Panc1 (cell line): ENCODE measurements at regions not wholly inside any gene's neighbourhood (a gene's known extent, or its start where the extent isn't known, plus 50 kb on each side); places are given as distances from the start of the nearest gene placed in this dataset.

Experiments
- ATAC-seq: fragments of 200-7000 bp; cut with Tn5 transposase; 2 replicates; pipeline ENCODE4 v1.9.1; 2020; ENCODE audit warnings: mild to moderate bottlenecking, moderate library complexity
- BruUV-seq: library from RNA; stranded (reverse); fragments of 400-500 nt; replicated peaks from 2 replicates; lab custom pipeline; 2021; lab: Mats Ljungman, UMichigan
- CTCF ChIA-PET: fragments of 300-600 bp; sonication (Branson Sonifier 250); formaldehyde crosslinking; loops from one replicate; lab custom pipeline; 2022; ENCODE audit warnings: antibody characterized with exemption; lab: Charles Lee
- POLR2A ChIA-PET: fragments of 300-600 bp; sonication (Branson Sonifier 250); formaldehyde crosslinking; loops from one replicate; lab custom pipeline; 2022; ENCODE audit warnings: antibody characterized with exemption; lab: Charles Lee
- DNase-seq: peaks from one replicate; pipeline ENCODE4 v3.0.0-alpha.2; 2010; ENCODE audit warnings: low read depth, low spot score
- H3K27ac ChIP-seq: 2 replicates; pipeline ENCODE4 v1.5.1; 2011; ENCODE audit warnings: mild to moderate bottlenecking, low read length, inconsistent platforms
- H3K27me3 ChIP-seq: fragments of 200-500 bp; sonication (Bioruptor generic); 2 replicates; pipeline ENCODE4 v1.6.0; 2014; ENCODE audit warnings: low read length, inconsistent platforms; ENCODE audit not compliant: control insufficient read depth, insufficient read depth
- H3K36me3 ChIP-seq: fragments of 200-500 bp; sonication (Bioruptor generic); 2 replicates; pipeline ENCODE4 v1.5.1; 2014; ENCODE audit warnings: inconsistent platforms, mild to moderate bottlenecking, low read length, moderate library complexity; ENCODE audit not compliant: control insufficient read depth, insufficient read depth
- H3K4me1 ChIP-seq: 2 replicates; pipeline ENCODE4 v1.5.1; 2011; ENCODE audit warnings: inconsistent platforms, mild to moderate bottlenecking, low read length, moderate library complexity; ENCODE audit not compliant: control insufficient read depth, insufficient read depth
- H3K4me3 ChIP-seq, 2 experiments: 2 replicates each; pipeline ENCODE4 v1.5.1; 2011 to 2012; ENCODE audit warnings: low read depth in 2 of 2, low read length in 2 of 2, mild to moderate bottlenecking in 2 of 2, inconsistent platforms in 1 of 2, moderate library complexity in 1 of 2
- H3K9me3 ChIP-seq: fragments of 200-500 bp; sonication (Bioruptor generic); 2 replicates; pipeline ENCODE4 v1.5.1; 2014; ENCODE audit warnings: low read depth, mild to moderate bottlenecking, inconsistent platforms, low read length, moderate library complexity; ENCODE audit not compliant: control insufficient read depth, insufficient read depth
- CTCF ChIP-seq: fragments of 450-650 bp; IDR thresholded peaks from 2 replicates; pipeline ENCODE4 v1.5.1; 2017; ENCODE audit warnings: mild to moderate bottlenecking
- POLR2AphosphoS5 ChIP-seq: IDR thresholded peaks from 2 replicates; pipeline ENCODE4 v1.6.1; 2012; ENCODE audit warnings: mild to moderate bottlenecking, low read depth, low read length, moderate library complexity
- REST ChIP-seq, 2 experiments: IDR thresholded peaks; 2 replicates each; pipeline ENCODE4 v1.6.1; 2011 to 2012; ENCODE audit warnings: low read depth in 2 of 2, control low read depth in 1 of 2, low read length in 1 of 2, mild to moderate bottlenecking in 1 of 2, moderate library complexity in 1 of 2; ENCODE audit not compliant: insufficient read depth in 1 of 2
- SIN3A ChIP-seq: IDR thresholded peaks from 2 replicates; pipeline ENCODE4 v1.6.1; 2012; ENCODE audit warnings: low read depth, mild to moderate bottlenecking, low read length, moderate library complexity, borderline replicate concordance; ENCODE audit not compliant: insufficient read depth
- TCF7L2 ChIP-seq: IDR thresholded peaks from 2 replicates; pipeline ENCODE4 v1.6.1; 2011; ENCODE audit warnings: mild to moderate bottlenecking, low read depth, low read length, inconsistent platforms
- in situ Hi-C: cut with HindIII; loops from 2 replicates; pipeline ENCODE4 v1.10.0; 2016; ENCODE audit warnings: low sequenced_read_pairs, low pct_unique_long_range_greater_than_20kb
- intact Hi-C: fragments of 100-400 bp; cut with micrococcal nuclease; formaldehyde crosslinking; loops from one replicate; pipeline ENCODE4 v1.10.0; 2022; ENCODE audit not compliant: unreplicated experiment

GRCh38 chr4:91846233-91846632 lies 457.5 kb upstream of the GRID2 start:
- Histone ChIP-seq H3K4me1 (no peaks in the 10 kb centered on the region), H3K36me3 (no peaks in the 10 kb centered on the region), H3K4me3 (no peak overlapping the region), H3K27me3 (no peaks in the 10 kb centered on the region), H3K27ac (no peak overlapping the region), H3K9me3 (no peaks in the 10 kb centered on the region)
- ATAC-seq: no peak
- intact Hi-C loops (no loop called here), in situ Hi-C loops (no loop called here)
- TF ChIP-seq SIN3A (no peak), REST (IDR thresholded peaks at IDR 0.05; ENCODE audit: insufficient read depth in 1 of 2, low read depth in 2 of 2, low read length in 1 of 2) (no peak), POLR2AphosphoS5 (no peak), TCF7L2 (no peak), CTCF (no peak)
- CTCF ChIA-PET: no interaction called here
- no TSS peak for BruUV-seq
- DNase-seq: no peak
- POLR2A ChIA-PET: no interaction called here

- no peak for DNase-seq
- intact Hi-C loops: no loop called here
- no TSS peak for BruUV-seq
- Histone ChIP-seq H3K4me3 (no peak overlapping the region), H3K4me1 (no peaks in the 10 kb centered on the region), H3K27me3 (no peaks in the 10 kb centered on the region), H3K9me3 (no peaks in the 10 kb centered on the region), H3K36me3 (no peaks in the 10 kb centered on the region), H3K27ac (no peak overlapping the region)
- ChIA-PET POLR2A (no interaction called here), CTCF (no interaction called here)
- TF ChIP-seq REST (IDR thresholded peaks at IDR 0.05; ENCODE audit: insufficient read depth in 1 of 2, low read depth in 2 of 2, low read length in 1 of 2) (no peak), SIN3A (no peak), TCF7L2 (no peak), POLR2AphosphoS5 (no peak), CTCF (no peak)
- ATAC-seq: no peak
- in situ Hi-C loops: no loop called here
These were observed 452.3 kb upstream of the GRID2 start for GRCh38 chr4:91851456-91851855.
